Natural killer cell treated with Interleukin-12 subunit alpha and Interleukin-12 subunit beta and Interleukin-15 and Interleukin-18, amount 100 ng/mL, for 72 hours (primary cell): ENCODE measurements at regions not wholly inside any gene's neighbourhood (a gene's known extent, or its start where the extent isn't known, plus 50 kb on each side); places are given as distances from the start of the nearest gene placed in this dataset.

Source experiments
- ATAC-seq, 2 donors: fragments of 150-1000 bp; cut with Tn5 transposase in 1 of 2; sonication (Bioruptor Pico), chemical (Tn5 transposase) in 1 of 2; 2 replicates each; pipeline ENCODE4 v1.10.0; 2021
- DNase-seq: peaks from one replicate; pipeline ENCODE4 v3.0.0; 2022; ENCODE audit warnings: low spot score
- H3K27ac Mint-ChIP-seq, 2 donors: 1 replicate in 1 of 2; 2 replicates in 1 of 2; pipeline ENCODE4 v1.8.0; 2022; ENCODE audit warnings: mixed read lengths in 2 of 2, mild to moderate bottlenecking in 1 of 2, moderate library complexity in 1 of 2
- H3K27me3 Mint-ChIP-seq, 2 donors: 1 replicate in 1 of 2; 2 replicates in 1 of 2; pipeline ENCODE4 v1.8.0; 2022; ENCODE audit warnings: mixed read lengths in 2 of 2
- H3K36me3 Mint-ChIP-seq: one replicate; pipeline ENCODE4 v1.8.0; 2022; ENCODE audit warnings: mixed read lengths
- H3K4me1 Mint-ChIP-seq, 2 donors: 1 replicate in 1 of 2; 2 replicates in 1 of 2; pipeline ENCODE4 v1.8.0; 2022; ENCODE audit warnings: low read depth in 2 of 2, mixed read lengths in 2 of 2, mild to moderate bottlenecking in 1 of 2
- H3K4me3 Mint-ChIP-seq: one replicate; pipeline ENCODE4 v1.8.0; 2022; ENCODE audit warnings: mixed read lengths
- H3K9me3 Mint-ChIP-seq: 2 replicates; pipeline ENCODE4 v1.8.0; 2022; ENCODE audit warnings: mixed read lengths

- ATAC-seq (no peak), DNase-seq (no peak)
- Mint-ChIP-seq H3K4me3 (no peak overlapping the region), H3K27me3 (no peaks in the 10 kb centered on the region), H3K9me3 (peaks cover 27% of the 10 kb centered on the region), H3K27ac (no peak overlapping the region), H3K36me3 (peaks cover 10% of the 10 kb centered on the region), H3K4me1 (no peaks in the 10 kb centered on the region)
These were observed 431.8 kb upstream of the MC4R start for GRCh38 chr18:60804415-60804814.

DNA sequence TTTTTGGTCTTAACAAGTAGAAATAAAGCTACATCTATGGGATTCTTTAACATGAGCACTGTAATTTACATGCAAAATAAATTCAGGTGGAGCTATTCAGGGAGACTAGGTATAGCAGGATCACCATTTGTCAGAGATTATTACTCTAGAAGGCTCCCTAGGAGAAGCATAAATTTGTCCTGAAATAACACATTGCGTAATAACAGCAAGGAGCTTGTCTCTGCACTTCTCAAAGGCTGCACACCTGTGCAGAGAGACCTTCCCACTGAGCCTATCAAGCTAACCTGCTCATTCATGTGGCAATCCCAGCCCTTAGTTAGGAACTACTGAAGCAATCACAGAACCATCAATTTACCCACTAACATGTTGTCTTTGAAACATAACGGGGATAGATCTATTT lies 437.4 kb upstream of the MC4R start:
- no peak overlapping the region for H3K27ac Mint-ChIP-seq
- H3K36me3 Mint-ChIP-seq: no peaks in the 10 kb centered on the region
- no peak for ATAC-seq
- H3K27me3 Mint-ChIP-seq: no peaks in the 10 kb centered on the region
- no peak for DNase-seq
- peaks cover 8% of the 10 kb centered on the region for H3K9me3 Mint-ChIP-seq
- H3K4me1 Mint-ChIP-seq: no peaks in the 10 kb centered on the region
- no peak overlapping the region for H3K4me3 Mint-ChIP-seq

DNA sequence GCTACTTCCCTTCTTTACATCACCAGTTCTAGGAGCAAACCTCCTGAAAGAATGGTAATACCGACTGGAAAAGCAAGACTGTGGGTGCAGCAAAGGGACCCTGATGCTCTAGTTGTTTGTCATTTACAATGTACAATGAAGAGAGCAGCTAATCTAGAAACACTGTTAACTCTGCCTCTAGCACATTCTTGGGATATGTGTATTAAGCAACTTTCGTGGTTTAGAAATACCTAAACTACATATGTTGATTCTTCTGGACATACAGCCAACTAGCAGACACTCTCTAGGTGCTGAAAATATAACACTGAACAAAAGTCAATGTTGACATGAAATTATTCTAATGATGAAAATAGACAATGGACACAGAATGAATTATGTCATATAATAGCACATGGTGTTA lies 440.3 kb upstream of the MC4R start:
- Mint-ChIP-seq H3K9me3 (peaks cover 8% of the 10 kb centered on the region), H3K27ac (no peak overlapping the region), H3K4me3 (no peak overlapping the region), H3K36me3 (no peaks in the 10 kb centered on the region), H3K4me1 (no peaks in the 10 kb centered on the region), H3K27me3 (no peaks in the 10 kb centered on the region)
- ATAC-seq (no peak), DNase-seq (no peak)

GRCh38 chr18:60826346-60826745 lies 453.8 kb upstream of the MC4R start:
- DNase-seq: no peak
- peaks cover 6% of the 10 kb centered on the region for H3K36me3 Mint-ChIP-seq
- no peak overlapping the region for H3K27ac Mint-ChIP-seq
- H3K4me1 Mint-ChIP-seq: no peaks in the 10 kb centered on the region
- H3K27me3 Mint-ChIP-seq: no peaks in the 10 kb centered on the region
- H3K9me3 Mint-ChIP-seq: peaks cover 17% of the 10 kb centered on the region
- ATAC-seq: no peak
- H3K4me3 Mint-ChIP-seq: no peak overlapping the region

DNA sequence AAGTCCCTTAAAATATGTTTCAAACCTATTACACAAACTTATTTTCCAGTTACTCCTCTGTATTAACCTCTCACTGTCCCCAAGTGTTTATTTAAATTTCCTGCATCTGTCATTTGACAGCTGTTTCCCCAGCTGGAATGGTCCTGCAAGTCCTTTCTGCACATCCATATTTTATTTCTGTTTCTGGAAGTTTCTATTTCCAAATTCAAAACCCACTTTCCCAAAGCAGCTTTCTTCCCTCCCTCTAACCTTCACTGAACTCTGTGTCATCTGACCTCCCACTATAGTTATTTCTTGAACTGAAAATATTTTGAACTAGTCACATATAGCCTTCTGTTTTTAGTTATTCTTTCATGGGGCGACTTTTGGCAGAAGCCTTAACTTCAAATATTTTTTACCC lies 459.4 kb upstream of the MC4R start:
- Mint-ChIP-seq H3K4me1 (no peaks in the 10 kb centered on the region), H3K27me3 (no peaks in the 10 kb centered on the region), H3K36me3 (no peaks in the 10 kb centered on the region), H3K4me3 (no peak overlapping the region), H3K27ac (no peak overlapping the region), H3K9me3 (peaks cover 7% of the 10 kb centered on the region)
- DNase-seq: no peak
- no peak for ATAC-seq

DNA sequence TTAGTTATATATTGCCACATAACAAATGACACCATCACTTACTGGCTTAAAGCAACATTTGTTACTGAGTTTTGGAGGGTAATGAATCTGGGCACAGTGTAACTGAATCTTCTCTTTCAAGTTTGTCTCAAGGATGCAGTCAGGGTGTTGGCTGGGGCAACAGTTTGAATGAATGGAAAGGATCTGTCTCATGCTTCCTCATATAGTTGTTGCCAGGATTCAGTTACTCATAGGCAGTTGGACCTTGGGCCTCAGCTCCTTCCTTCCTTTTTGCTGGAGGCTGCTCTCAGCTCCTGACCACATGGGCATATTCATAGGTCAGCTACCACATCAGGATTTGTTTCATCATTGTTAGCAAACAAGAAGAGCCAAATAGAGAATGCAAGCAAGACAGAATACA lies 466.1 kb upstream of the MC4R start:
- DNase-seq (no peak), ATAC-seq (no peak)
- H3K36me3 Mint-ChIP-seq: peaks cover 8% of the 10 kb centered on the region
- no peaks in the 10 kb centered on the region for H3K4me1 Mint-ChIP-seq
- H3K4me3 Mint-ChIP-seq: no peak overlapping the region
- H3K9me3 Mint-ChIP-seq: peaks cover 29% of the 10 kb centered on the region
- no peaks in the 10 kb centered on the region for H3K27me3 Mint-ChIP-seq
- H3K27ac Mint-ChIP-seq: no peak overlapping the region

GRCh38 chr18:60846396-60846795 lies 473.8 kb upstream of the MC4R start:
- Mint-ChIP-seq H3K4me1 (no peaks in the 10 kb centered on the region), H3K36me3 (peaks cover 8% of the 10 kb centered on the region), H3K27ac (no peak overlapping the region), H3K27me3 (no peaks in the 10 kb centered on the region), H3K4me3 (no peak overlapping the region), H3K9me3 (peaks cover 31% of the 10 kb centered on the region)
- no peak for DNase-seq
- no peak for ATAC-seq

- Mint-ChIP-seq H3K4me1 (no peaks in the 10 kb centered on the region), H3K4me3 (no peak overlapping the region), H3K27me3 (no peaks in the 10 kb centered on the region), H3K36me3 (no peaks in the 10 kb centered on the region), H3K9me3 (peaks cover 25% of the 10 kb centered on the region), H3K27ac (no peak overlapping the region)
- DNase-seq (no peak), ATAC-seq (no peak)
These were observed 474.9 kb upstream of the MC4R start for GRCh38 chr18:60847517-60847916.

DNA sequence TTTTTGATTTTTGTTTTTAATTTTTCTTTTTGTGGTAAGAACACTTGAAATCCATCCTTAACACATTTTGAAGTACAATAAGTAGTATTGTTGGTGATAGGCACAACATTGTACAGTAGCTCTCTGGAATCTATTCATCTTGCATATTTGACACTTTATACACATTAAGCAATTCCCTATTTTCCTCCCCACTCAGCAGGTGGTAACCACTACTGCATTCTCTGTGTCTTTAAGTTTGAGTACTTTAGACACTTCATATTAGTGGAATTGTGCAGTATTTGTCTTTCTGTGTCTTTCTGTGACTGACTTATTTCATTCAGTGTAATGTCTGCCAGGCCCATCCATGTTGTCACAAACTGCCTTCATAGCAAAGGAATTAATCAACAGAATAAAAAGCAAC lies 471.7 kb upstream of the CDH20 start:
- H3K27me3 Mint-ChIP-seq: no peaks in the 10 kb centered on the region
- H3K9me3 Mint-ChIP-seq: peaks cover 13% of the 10 kb centered on the region
- no peaks in the 10 kb centered on the region for H3K4me1 Mint-ChIP-seq
- no peak overlapping the region for H3K27ac Mint-ChIP-seq
- H3K36me3 Mint-ChIP-seq: peaks cover 6% of the 10 kb centered on the region
- ATAC-seq: no peak
- no peak overlapping the region for H3K4me3 Mint-ChIP-seq
- no peak for DNase-seq

GRCh38 chr18:60862988-60863387 lies 470.2 kb upstream of the CDH20 start:
- Mint-ChIP-seq H3K9me3 (peaks cover 13% of the 10 kb centered on the region), H3K27ac (no peak overlapping the region), H3K27me3 (no peaks in the 10 kb centered on the region), H3K36me3 (peaks cover 6% of the 10 kb centered on the region), H3K4me3 (no peak overlapping the region), H3K4me1 (no peaks in the 10 kb centered on the region)
- no peak for ATAC-seq
- DNase-seq: no peak

DNA sequence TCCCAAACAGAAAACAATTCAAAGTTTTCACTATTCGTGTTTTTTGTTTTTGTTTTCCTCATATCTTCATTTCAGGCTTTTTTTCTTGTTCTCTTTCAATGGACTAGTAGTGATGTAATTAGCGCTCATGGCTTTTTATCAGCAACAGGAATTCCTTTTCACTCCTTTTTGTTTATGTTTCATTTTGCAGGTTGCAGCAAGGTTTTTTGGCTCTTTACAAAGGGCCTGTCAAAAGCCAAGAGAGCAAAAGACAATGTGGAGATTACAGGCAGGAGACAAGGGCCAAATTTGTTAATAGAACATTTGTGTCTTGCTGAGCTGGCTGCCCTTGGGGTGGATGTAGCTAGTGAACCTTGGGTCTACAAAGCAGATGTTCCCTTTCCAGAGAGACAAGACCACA lies 467.4 kb upstream of the CDH20 start:
- Mint-ChIP-seq H3K4me1 (no peaks in the 10 kb centered on the region), H3K27me3 (no peaks in the 10 kb centered on the region), H3K4me3 (no peak overlapping the region), H3K36me3 (no peaks in the 10 kb centered on the region), H3K9me3 (peaks cover 8% of the 10 kb centered on the region), H3K27ac (no peak overlapping the region)
- no peak for DNase-seq
- no peak for ATAC-seq

DNA sequence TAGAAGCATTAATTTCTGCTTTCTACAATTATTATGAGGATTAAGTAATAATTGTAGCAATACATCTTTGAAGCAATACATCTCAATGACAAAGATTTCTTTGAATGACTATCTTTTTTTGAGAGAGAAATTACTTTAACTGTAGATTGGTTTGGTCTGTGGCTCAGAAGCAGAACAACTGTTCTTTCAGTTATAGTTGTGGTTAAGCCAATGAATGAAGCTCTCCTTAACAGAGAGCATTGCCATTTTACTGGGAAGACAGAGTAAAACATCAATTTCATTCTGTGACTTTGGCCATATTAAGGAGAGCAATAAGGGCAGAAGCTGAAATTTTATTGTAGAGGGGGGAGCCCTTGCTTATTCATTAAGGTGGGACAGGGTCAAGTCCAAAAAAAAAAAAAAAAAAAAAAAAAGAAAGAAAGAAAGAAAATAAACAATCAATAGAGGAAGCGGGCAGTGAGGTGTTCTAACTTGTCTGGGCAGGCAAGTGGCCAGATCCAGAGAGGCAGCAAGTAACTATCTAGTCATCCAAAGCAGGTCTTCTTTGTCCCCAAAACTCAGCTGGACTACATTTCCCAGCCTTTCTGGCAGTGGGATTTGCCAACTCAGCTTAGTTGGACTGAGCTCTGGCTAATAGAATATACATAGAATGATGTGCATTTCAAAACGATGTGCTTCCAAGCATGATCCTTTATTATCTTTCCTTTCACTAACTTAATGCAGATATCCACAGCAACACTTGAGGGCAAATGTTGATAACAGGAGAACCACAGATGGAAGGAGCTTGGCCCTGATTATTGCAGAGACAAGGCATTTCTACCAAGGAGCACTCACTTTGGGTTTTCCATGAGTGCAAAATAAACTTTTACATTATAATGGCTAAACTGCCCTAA lies 462.7 kb upstream of the CDH20 start:
- DNase-seq (no peak), ATAC-seq (no peak)
- Mint-ChIP-seq H3K9me3 (peaks cover 28% of the 10 kb centered on the region), H3K27me3 (no peaks in the 10 kb centered on the region), H3K27ac (no peak overlapping the region), H3K4me1 (no peaks in the 10 kb centered on the region), H3K4me3 (no peak overlapping the region), H3K36me3 (no peaks in the 10 kb centered on the region)

DNA sequence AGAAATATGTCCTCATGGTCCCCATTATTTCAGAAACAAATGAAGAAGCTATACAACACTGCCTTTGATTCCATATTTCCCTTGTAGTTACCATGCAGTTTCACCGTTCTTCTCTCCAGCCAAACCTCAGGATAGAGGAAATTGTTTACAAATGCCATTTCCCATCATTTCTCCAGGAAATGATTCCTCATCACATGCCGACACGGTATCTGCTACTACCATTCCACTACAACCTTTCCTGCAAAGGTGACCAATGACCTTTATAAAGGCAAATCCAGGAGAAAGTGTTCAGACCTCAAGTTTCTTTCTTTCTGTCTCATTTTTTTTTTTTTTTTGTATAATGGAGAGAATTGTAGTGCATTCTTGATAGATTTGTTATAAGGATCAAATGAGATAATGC lies 460.8 kb upstream of the CDH20 start:
- H3K27ac Mint-ChIP-seq: no peak overlapping the region
- no peaks in the 10 kb centered on the region for H3K27me3 Mint-ChIP-seq
- ATAC-seq (no peak), DNase-seq (no peak)
- no peak overlapping the region for H3K4me3 Mint-ChIP-seq
- H3K4me1 Mint-ChIP-seq: no peaks in the 10 kb centered on the region
- H3K36me3 Mint-ChIP-seq: no peaks in the 10 kb centered on the region
- H3K9me3 Mint-ChIP-seq: peaks cover 35% of the 10 kb centered on the region

GRCh38 chr18:60873708-60874107 lies 459.5 kb upstream of the CDH20 start:
- Mint-ChIP-seq H3K9me3 (peaks cover 41% of the 10 kb centered on the region), H3K4me3 (no peak overlapping the region), H3K27me3 (no peaks in the 10 kb centered on the region), H3K4me1 (no peaks in the 10 kb centered on the region), H3K36me3 (no peaks in the 10 kb centered on the region), H3K27ac (no peak overlapping the region)
- DNase-seq (no peak), ATAC-seq (no peak)

GRCh38 chr18:60875957-60876507 lies 457.2 kb upstream of the CDH20 start:
- no peaks in the 10 kb centered on the region for H3K4me1 Mint-ChIP-seq
- H3K36me3 Mint-ChIP-seq: no peaks in the 10 kb centered on the region
- H3K9me3 Mint-ChIP-seq: peaks cover 37% of the 10 kb centered on the region
- no peak overlapping the region for H3K27ac Mint-ChIP-seq
- H3K4me3 Mint-ChIP-seq: no peak overlapping the region
- no peaks in the 10 kb centered on the region for H3K27me3 Mint-ChIP-seq
- no peak for ATAC-seq
- DNase-seq: no peak
